Bronchial epithelial cell (primary cell): ENCODE measurements at regions not wholly inside any gene's neighbourhood (a gene's known extent, or its start where the extent isn't known, plus 50 kb on each side); places are given as distances from the start of the nearest gene placed in this dataset.
A peak's percentile ranks its signal among the peaks of the same experiment; 100 is the strongest.

Experiments used
- DNase-seq: peaks from one replicate; pipeline ENCODE4 v3.0.0-alpha.2; 2010; ENCODE audit warnings: low read depth
- FAIRE-seq: peaks from 2 replicates; lab custom pipeline; 2011; peaks lifted over from hg19 to GRCh38; lab: Jason Lieb, UNC
- H3K27me3 ChIP-seq: 2 replicates; pipeline ENCODE4 v1.5.1; 2011; ENCODE audit warnings: low read length; ENCODE audit not compliant: control insufficient read depth, insufficient read depth
- H3K36me3 ChIP-seq: 2 replicates; pipeline ENCODE4 v1.5.1; 2011; ENCODE audit warnings: low read length; ENCODE audit not compliant: control insufficient read depth, insufficient read depth
- H3K4me3 ChIP-seq: 2 replicates; pipeline ENCODE4 v1.5.1; 2011; ENCODE audit warnings: mild to moderate bottlenecking, low read depth, low read length, control low read depth
- CTCF ChIP-seq: IDR thresholded peaks from 2 replicates; pipeline ENCODE4 v1.5.1; 2011; ENCODE audit warnings: mild to moderate bottlenecking, moderate library complexity, low read length, control low read depth, inconsistent platforms; ENCODE audit not compliant: insufficient read depth, severe bottlenecking

- Histone ChIP-seq H3K27me3 (no peaks in the 10 kb centered on the region), H3K36me3 (no peaks in the 10 kb centered on the region), H3K4me3 (no peak overlapping the region)
- FAIRE-seq = no peak
- TF ChIP-seq CTCF = no peak
- DNase-seq = peak; percentile 88
Observed at GRCh38 chr12:75715323-75715644, 203.9 kb upstream of the KRR1 start.

GRCh38 chr12:75714462-75715322 lies 203.3 kb upstream of the KRR1 start:
- Histone ChIP-seq H3K4me3 (no peak overlapping the region), H3K36me3 (no peaks in the 10 kb centered on the region), H3K27me3 (no peaks in the 10 kb centered on the region)
- no peak for FAIRE-seq
- peak; percentile 89 for DNase-seq
- TF ChIP-seq CTCF = no peak

- FAIRE-seq (no peak), DNase-seq (no peak)
- Histone ChIP-seq H3K4me3 (no peak overlapping the region), H3K27me3 (no peaks in the 10 kb centered on the region), H3K36me3 (no peaks in the 10 kb centered on the region)
- TF ChIP-seq CTCF = no peak
Observed at GRCh38 chr12:75713434-75713833, 202.0 kb upstream of the KRR1 start.

DNA sequence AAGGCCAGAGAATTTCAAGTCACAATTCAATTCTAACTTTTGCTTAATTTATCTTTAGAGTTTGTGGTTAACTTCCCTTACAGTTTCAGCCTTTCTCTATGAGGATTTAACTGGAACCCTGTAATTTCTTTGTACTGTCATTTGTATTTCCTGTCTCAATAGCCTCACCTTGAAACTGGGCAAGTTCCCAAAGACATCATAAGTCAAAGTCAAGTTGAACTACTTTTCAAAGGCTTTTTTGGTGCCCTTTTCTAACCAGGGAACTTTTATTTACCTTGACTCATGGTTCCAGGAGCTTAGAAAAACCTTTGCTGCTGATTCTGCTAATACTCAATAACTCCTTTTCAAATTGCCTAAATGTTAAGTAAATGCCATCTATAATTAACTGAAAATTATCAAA lies 200.8 kb upstream of the KRR1 start:
- Histone ChIP-seq H3K36me3 (no peaks in the 10 kb centered on the region), H3K27me3 (no peaks in the 10 kb centered on the region), H3K4me3 (no peak overlapping the region)
- peak; percentile 95 for DNase-seq
- TF ChIP-seq CTCF = no peak
- no peak for FAIRE-seq

DNA sequence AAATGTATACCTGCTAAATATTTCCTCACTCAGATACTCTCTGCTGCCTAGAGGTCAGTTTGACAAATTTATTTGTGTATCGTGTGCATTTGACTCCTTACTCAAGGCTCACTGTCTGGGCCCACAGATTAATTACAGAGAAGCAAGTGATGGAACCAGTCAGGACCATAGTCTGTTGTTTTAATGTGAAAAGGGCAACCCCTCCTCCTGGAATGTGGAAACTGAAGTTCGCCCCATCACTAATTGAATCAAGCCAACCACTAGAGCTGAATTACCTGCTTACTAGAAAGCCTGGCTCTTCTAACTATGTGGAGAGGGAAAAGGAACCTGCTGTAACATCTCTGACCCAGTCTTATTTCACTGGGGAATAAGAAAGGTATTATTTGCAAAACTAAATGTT lies 199.9 kb upstream of the KRR1 start:
- DNase-seq = no peak
- H3K4me3 ChIP-seq = no peak overlapping the region
- no peaks in the 10 kb centered on the region for H3K27me3 ChIP-seq
- H3K36me3 ChIP-seq = no peaks in the 10 kb centered on the region
- no peak for FAIRE-seq
- no peak for TF ChIP-seq CTCF
